Activated CD8-positive, alpha-beta memory T cell treated with anti-CD3 and anti-CD28 coated beads for 36 hours (primary cell): ENCODE measurements at regions not wholly inside any gene's neighbourhood (a gene's known extent, or its start where the extent isn't known, plus 50 kb on each side); places are given as distances from the start of the nearest gene placed in this dataset.
"Not testable (repeated sequence)": the region's sequence is repeated elsewhere in the genome, so short reads cannot be mapped to it uniquely, and the experiment has no call there.

Source experiments
- CTCF ChIA-PET: fragments of 350-600 bp; sonication (Branson Sonifier 250); formaldehyde crosslinking; loops from one replicate; lab custom pipeline; 2021; ENCODE audit warnings: antibody characterized with exemption; lab: Charles Lee
- POLR2A ChIA-PET: fragments of 350-600 bp; sonication (Branson Sonifier 250); formaldehyde crosslinking; loops from one replicate; lab custom pipeline; 2021; ENCODE audit warnings: antibody characterized with exemption; lab: Charles Lee

DNA sequence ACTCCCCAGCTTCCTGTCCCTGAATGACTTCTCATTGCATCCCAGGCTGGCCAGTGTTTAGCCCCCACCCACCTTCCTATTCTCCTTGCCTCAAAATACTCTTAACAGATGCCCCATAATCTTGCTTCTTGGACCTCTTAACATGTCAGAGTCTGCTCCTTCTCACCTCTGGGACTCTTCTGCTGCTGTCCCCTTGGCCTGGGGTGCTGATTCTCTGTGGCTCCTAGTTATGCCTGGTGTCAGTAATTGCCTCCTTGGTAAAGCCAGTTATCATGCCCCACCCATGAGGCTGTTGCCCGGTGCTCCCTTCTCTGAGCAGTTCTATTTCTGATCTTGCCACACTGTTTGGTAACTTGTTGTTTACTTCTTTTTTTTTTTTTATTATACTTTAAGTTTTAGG lies 256.8 kb downstream of the STIM2 start:
- ChIA-PET POLR2A (no interaction called here), CTCF (no interaction called here)

GRCh38 chr4:27119239-27119638 lies 258.6 kb downstream of the STIM2 start:
- POLR2A ChIA-PET = no interaction called here
- CTCF ChIA-PET = no interaction called here

DNA sequence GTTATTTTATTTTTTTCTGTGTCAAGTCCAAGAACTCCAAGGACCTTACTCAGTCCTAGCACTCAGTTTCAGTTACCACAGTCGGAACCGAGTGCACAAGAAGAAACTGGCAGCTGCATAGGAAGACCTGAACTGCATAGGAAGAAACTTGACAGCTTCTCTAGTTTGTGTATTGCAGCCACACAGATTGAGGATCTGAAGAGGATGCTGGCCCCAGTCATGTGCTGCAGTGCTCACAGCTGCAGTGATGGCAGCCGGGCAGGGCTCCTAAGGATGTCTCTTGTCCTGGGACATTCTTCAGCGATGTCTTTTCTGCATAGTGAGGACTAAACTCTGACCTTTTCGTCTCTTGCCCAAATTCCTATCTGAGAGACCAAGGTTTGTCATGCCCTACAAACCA lies 261.2 kb downstream of the STIM2 start:
- ChIA-PET CTCF (no interaction called here), POLR2A (no interaction called here)

DNA sequence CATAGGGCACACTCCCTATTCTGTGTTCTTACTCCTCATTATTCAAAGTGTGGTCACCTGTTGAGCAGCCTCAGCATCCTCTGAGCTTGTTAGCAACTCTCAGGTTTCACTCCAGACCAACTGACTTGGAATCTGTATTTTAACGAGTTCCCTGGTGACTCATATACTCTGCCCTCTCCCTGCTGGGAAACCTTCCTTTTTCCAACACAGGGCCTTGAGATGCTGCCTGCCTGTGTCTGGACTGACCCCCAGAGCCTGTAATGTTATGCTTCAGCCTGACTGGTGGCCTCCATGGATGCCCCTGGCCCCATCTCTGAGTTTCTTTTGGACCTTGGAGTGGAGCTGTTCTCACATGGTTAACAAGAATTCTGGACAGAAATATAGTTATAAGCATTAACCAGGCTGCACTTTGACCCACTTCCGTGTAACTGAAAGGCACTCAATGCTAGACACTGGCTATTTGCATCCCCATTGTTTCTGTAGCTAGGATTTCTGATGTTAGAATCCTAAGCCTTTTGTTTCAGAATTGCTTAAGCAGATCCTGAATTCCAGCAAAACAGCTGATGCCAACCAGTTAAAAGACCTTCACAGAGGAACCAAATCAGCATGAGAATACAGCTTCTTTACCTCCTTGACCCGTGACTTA lies 262.6 kb downstream of the STIM2 start:
- CTCF ChIA-PET = no interaction called here
- POLR2A ChIA-PET = no interaction called here

DNA sequence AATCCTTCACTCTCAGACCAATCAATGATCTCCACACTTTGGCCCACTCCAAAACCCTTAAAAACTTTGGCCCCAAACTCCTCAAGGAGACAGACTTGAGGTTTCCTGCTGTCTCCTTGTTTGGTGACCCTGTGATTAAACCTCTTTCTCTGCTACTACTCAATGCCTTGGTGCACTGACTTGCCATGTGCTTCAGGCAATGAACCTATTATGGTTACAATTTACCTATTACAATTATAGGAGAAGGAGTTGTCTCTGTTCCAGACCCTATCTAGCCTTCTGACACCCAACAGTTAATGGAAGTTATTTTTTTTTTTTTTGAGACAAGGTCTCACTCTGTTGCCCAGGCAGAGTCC lies 263.1 kb downstream of the STIM2 start:
- ChIA-PET POLR2A (no interaction called here), CTCF (no interaction called here)

DNA sequence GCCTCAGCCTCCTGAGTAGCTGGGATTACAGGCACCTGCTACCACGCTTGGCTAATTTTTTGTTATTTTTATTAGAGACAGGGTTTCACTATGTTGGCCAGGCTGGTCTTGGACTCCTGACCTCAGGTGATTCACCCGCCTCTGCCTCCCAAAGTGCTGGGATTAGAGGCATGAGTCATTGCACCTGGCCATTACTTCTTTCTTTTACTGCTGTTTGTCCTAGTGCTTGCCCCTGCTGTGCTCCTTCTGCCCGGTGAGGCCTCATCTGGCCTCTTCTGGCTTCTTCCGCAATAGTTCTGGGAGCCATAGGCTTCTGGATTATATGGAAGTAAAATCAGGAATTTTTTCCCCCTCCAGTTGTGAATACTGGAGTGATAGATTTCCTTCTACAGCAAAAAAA lies 266.3 kb downstream of the STIM2 start:
- CTCF ChIA-PET, POLR2A ChIA-PET: not testable (repeated sequence)

- ChIA-PET CTCF (no interaction called here), POLR2A (no interaction called here)
Measured at GRCh38 chr4:27128443-27128842, 267.8 kb downstream of the STIM2 start.

DNA sequence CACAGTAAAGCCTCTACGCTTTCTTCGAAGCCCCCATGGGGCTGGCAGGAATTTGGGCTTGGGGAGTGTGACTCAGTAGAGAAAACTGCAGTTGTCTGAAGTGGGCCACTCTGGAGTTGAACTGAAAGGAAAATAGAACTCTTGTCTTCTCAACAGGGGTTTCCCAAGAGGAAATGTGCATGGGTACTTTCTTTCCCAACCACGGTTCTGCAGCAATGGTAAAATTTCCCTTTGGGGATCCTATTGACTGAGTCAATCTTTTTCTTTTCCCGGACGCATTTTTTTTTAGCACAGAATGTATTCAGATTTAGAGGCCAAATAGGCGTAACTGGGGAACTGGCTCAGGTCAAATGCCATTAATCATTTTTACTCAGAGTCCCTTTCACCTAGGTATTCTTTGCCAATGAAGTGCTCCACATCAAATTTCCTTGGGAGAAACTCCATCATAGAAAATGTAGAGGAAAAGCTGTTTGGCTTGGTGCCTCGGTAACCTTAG lies 269.3 kb downstream of the STIM2 start:
- ChIA-PET CTCF (no interaction called here), POLR2A (no interaction called here)

GRCh38 chr4:27132497-27132896 lies 271.9 kb downstream of the STIM2 start:
- POLR2A ChIA-PET = no interaction called here
- CTCF ChIA-PET = no interaction called here

DNA sequence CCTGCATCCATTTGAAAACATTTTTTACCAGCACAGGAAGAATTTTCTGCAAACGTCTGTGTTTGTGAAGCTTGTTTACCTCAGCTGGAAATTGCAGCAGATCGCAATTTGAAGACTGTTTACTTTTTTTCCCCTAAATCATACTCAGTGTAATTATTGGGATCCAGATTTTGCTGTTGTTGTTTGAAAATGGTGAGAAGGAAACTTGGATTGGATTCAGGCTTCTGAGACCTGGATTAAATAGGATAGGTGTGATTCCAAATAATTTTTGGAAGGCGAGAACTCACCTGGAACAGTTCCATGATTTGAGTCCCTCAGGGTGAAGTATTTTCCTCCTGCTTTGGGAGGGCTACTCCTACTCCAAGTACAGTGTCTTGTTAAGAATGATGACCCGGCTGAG lies 279.8 kb downstream of the STIM2 start:
- CTCF ChIA-PET = interaction anchor here (0.7 kb wide), 1 partner anchor 121 kb away, joined by 3 read pairs; no protein-coding TSS in a partner anchor
- POLR2A ChIA-PET = no interaction called here

GRCh38 chr4:27141530-27141929 lies 280.9 kb downstream of the STIM2 start:
- POLR2A ChIA-PET = no interaction called here
- CTCF ChIA-PET = no interaction called here

- ChIA-PET POLR2A (no interaction called here), CTCF (no interaction called here)
Measured at GRCh38 chr4:27142841-27143240, 282.2 kb downstream of the STIM2 start.

GRCh38 chr4:27145597-27145996 lies 285.0 kb downstream of the STIM2 start:
- POLR2A ChIA-PET = no interaction called here
- CTCF ChIA-PET = no interaction called here

DNA sequence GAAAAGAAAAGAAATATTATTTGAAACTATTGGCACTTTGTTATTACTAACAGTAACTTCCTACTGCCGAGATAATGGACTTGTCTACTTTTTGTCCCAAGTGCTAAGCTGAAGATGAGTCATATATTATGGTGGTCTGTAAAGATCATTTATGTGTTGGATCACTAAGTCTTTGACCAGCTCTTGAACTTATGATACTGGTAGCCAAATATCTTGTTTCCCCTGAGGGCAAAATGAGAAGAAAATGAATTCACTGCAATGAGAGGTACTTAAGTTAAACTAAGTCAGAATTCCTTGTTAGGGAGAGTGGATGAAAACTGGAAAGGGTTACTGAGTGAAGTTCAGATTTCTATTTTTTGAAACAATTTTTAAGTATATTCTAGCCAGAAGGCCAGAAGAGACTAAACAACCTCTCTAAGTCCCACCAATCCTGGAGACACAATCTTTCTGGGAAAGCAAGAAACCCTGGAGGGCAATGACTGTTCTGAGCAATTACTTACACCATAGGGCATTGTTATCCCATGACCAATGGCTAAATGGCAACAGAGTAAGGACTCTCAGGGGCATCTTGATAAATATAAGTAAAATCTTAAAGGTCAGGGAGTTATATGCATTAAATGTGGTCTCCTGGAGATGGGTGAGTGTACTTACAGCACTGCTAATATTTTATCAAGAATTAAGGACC lies 287.7 kb downstream of the STIM2 start:
- ChIA-PET POLR2A (no interaction called here), CTCF (no interaction called here)

DNA sequence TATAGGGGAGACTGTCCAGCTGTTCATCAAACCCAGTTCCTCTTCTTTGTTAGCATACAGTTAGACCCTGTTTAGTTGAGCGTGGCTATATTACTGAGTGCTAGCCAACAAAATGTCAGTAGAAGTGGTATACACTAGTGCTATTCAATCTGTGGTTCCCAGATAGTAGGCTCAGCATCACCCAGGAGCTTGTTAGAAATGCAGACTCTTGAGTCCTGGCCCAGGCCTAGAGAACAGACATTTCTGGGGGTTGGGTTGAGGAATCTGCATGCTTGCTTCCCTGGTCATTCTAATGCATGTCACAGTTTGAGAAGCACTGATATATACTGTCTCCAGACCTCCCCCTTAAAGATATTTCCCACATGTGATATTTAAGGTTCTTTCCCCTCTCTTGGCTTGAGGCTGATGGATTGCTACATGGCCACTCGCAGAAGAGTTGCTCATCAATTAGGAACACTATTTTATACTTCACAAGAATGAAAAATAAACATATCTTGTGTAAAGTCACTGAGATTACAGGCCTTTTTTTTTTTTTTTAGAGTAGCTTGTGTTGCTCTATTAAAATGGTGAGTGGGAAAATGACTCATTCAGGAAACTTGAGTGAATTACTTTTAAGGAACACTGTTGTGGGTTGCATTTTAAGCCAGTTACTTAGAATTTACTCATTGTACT lies 289.0 kb downstream of the STIM2 start:
- POLR2A ChIA-PET = no interaction called here
- CTCF ChIA-PET = no interaction called here

DNA sequence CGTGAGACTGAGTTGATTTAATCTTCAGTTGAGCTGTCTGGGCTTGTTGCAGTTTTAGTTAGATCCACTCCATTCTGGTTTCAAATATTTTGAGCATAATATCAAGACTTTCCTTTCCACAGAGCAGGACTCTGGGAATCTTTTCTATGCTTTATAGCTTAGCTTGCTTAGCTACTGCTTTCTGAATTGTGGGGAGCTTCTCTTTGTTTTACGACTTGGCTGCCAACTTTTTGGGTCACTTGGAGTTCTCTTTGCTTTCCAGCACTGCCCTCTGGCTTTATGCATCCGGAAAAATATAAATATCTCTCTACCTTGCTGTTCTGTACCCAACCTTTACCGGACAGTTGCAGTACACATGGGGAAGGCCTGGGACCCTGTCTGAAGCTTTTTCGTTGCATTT lies 292.1 kb downstream of the STIM2 start:
- ChIA-PET CTCF (no interaction called here), POLR2A (no interaction called here)

GRCh38 chr4:27154706-27155105 lies 294.1 kb downstream of the STIM2 start:
- ChIA-PET POLR2A (no interaction called here), CTCF (no interaction called here)

GRCh38 chr4:27161191-27161590 lies 300.6 kb downstream of the STIM2 start:
- ChIA-PET POLR2A (no interaction called here), CTCF (no interaction called here)

GRCh38 chr4:27168783-27169182 lies 308.1 kb downstream of the STIM2 start:
- CTCF ChIA-PET = no interaction called here
- POLR2A ChIA-PET = no interaction called here

DNA sequence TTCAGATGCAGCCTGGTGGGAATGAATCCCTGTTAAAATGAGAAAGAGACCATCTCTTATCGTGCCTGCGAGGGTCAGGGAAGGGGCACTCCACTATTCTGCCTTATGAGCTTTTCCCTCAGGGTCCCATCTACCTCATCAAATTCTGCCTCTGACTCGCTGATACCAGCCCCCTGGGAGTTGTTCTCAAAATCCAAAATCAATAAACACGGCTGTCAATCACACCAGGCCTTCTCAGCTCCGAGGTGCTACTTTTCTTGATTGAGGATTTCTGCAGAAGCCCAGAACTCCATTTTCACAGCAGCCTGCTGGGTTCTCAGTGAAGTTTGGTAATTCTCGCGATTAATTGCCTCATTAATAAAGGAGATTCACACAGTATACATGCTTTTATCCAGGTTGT lies 312.6 kb downstream of the STIM2 start:
- ChIA-PET CTCF (no interaction called here), POLR2A (no interaction called here)

- CTCF ChIA-PET = no interaction called here
- POLR2A ChIA-PET = no interaction called here
Measured at GRCh38 chr4:27176400-27176799, 315.8 kb downstream of the STIM2 start.
